ENCODE measurements at regions not wholly inside any gene's neighbourhood (a gene's known extent, or its start where the extent isn't known, plus 50 kb on each side); places are given as distances from the start of the nearest gene placed in this dataset.

DNA sequence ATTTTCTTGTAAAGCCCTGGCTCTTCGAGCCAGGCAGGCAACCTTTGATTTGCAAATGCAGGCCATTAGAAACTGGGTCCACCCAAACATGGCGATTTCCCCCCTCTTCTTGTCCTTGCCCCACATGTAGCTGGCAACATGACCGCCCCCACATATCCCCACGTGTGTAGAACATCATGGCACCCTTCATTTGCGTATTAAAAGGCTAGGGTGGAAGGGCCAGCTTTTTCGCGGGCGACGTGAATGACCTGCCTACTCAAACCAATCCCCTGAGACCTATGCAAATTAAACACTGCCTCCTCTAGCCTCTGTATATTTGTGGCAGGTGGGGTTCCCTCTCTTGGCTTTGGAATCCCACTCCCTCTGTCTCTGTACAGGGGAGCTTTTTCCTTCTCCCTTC lies 107.0 kb upstream of the CLINT1 start:
- in situ Hi-C loops (cut with MboI) (no loop called here), intact Hi-C loops (cut with micrococcal nuclease; ENCODE audit: unreplicated experiment) (no loop called here)
- CTCF ChIA-PET = interaction anchor here (0.5 to 1.4 kb wide), 3 partner anchors 17 to 136 kb away, joined by 3 to 5 read pairs (median 4); no protein-coding TSS in a partner anchor
- Histone ChIP-seq H3K4me3 (no peak overlapping the region), H3K27ac (ENCODE audit: control insufficient read depth, insufficient read depth) (no peak overlapping the region), H3K27me3 (replicated peaks in 1 of 2; ENCODE audit: control insufficient read depth in 2 of 2, insufficient read depth in 2 of 2, low read length in 1 of 2) (no peaks in the 10 kb centered on the region), H3K79me2 (ENCODE audit: control insufficient read depth, insufficient read depth, low read length) (no peaks in the 10 kb centered on the region), H2AFZ (ENCODE audit: control insufficient read depth, low read depth, low read length) (no peak overlapping the region), H3K4me1 (ENCODE audit: control insufficient read depth, insufficient read depth, low read length) (no peaks in the 10 kb centered on the region), H3K9ac (ENCODE audit: control insufficient read depth, insufficient read depth, low read length) (no peak overlapping the region), H3K4me2 (ENCODE audit: control insufficient read depth, insufficient read depth) (no peak overlapping the region), H3K36me3 (ENCODE audit: control insufficient read depth in 2 of 2, insufficient read depth in 2 of 2, low read length in 1 of 2) (no peaks in the 10 kb centered on the region), H3K9me3 (replicated peaks; ENCODE audit: control insufficient read depth, insufficient read depth, low read length) (no peaks in the 10 kb centered on the region), H4K20me1 (ENCODE audit: control insufficient read depth, insufficient read depth) (no peaks in the 10 kb centered on the region)
- ATAC-seq = no peak
- no peak for FAIRE-seq
- BruUV-seq (replicated peaks) = no TSS peak
- POLR2A ChIA-PET = no interaction called here
- SMC1A ChIA-PET (ENCODE audit: uncharacterized antibody, unreplicated experiment) = interaction anchor here (1.5 kb wide), 1 partner anchor 17 kb away, joined by 5 read pairs; no protein-coding TSS in a partner anchor
- 37% methylated on average over 9 of the region's 9 CpGs for WGBS (ENCODE audit: insufficient coverage, insufficient replicate concordance, low lambda C conversion rate, missing lambda C conversion rate)
- no peak for DNase-seq (ENCODE audit: low read depth, low spot score)
- RAD21 ChIA-PET (ENCODE audit: unreplicated experiment) = no interaction called here
- TF ChIP-seq EGR1 (IDR thresholded peaks at IDR 0.05; ENCODE audit: borderline replicate concordance in 1 of 2, low read depth in 2 of 2, low read length in 2 of 2) (no peak), YBX1 (IDR thresholded peaks at IDR 0.05) (no peak), NFXL1 (IDR thresholded peaks at IDR 0.05; ENCODE audit: borderline replicate concordance) (no peak), JUND (IDR thresholded peaks at IDR 0.05; ENCODE audit: low read depth, low read length) (no peak), SIX5 (IDR thresholded peaks at IDR 0.05; ENCODE audit: low read depth, low read length, severe bottlenecking) (no peak), MYB (IDR thresholded peaks at IDR 0.05; ENCODE audit: borderline replicate concordance, low read depth, low read length) (no peak), CBFB (IDR thresholded peaks at IDR 0.05; ENCODE audit: low read depth) (no peak), SREBF2 (IDR thresholded peaks at IDR 0.05; ENCODE audit: low read length) (no peak), SUPT20H (IDR thresholded peaks at IDR 0.05; ENCODE audit: borderline replicate concordance, control insufficient read depth, low read depth, low read length) (no peak)
- TF ChIP-seq, protein P1, sequence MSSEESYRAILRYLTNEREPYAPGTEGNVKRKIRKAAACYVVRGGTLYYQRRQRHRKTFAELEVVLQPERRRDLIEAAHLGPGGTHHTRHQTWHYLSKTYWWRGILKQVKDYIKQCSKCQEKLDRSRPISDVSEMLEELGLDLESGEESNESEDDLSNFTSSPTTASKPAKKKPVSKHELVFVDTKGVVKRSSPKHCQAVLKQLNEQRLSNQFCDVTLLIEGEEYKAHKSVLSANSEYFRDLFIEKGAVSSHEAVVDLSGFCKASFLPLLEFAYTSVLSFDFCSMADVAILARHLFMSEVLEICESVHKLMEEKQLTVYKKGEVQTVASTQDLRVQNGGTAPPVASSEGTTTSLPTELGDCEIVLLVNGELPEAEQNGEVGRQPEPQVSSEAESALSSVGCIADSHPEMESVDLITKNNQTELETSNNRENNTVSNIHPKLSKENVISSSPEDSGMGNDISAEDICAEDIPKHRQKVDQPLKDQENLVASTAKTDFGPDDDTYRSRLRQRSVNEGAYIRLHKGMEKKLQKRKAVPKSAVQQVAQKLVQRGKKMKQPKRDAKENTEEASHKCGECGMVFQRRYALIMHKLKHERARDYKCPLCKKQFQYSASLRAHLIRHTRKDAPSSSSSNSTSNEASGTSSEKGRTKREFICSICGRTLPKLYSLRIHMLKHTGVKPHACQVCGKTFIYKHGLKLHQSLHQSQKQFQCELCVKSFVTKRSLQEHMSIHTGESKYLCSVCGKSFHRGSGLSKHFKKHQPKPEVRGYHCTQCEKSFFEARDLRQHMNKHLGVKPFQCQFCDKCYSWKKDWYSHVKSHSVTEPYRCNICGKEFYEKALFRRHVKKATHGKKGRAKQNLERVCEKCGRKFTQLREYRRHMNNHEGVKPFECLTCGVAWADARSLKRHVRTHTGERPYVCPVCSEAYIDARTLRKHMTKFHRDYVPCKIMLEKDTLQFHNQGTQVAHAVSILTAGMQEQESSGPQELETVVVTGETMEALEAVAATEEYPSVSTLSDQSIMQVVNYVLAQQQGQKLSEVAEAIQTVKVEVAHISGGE (CRISPR knock-in tag; IDR thresholded peaks at IDR 0.05) = no peak
- TF ChIP-seq, protein P2, sequence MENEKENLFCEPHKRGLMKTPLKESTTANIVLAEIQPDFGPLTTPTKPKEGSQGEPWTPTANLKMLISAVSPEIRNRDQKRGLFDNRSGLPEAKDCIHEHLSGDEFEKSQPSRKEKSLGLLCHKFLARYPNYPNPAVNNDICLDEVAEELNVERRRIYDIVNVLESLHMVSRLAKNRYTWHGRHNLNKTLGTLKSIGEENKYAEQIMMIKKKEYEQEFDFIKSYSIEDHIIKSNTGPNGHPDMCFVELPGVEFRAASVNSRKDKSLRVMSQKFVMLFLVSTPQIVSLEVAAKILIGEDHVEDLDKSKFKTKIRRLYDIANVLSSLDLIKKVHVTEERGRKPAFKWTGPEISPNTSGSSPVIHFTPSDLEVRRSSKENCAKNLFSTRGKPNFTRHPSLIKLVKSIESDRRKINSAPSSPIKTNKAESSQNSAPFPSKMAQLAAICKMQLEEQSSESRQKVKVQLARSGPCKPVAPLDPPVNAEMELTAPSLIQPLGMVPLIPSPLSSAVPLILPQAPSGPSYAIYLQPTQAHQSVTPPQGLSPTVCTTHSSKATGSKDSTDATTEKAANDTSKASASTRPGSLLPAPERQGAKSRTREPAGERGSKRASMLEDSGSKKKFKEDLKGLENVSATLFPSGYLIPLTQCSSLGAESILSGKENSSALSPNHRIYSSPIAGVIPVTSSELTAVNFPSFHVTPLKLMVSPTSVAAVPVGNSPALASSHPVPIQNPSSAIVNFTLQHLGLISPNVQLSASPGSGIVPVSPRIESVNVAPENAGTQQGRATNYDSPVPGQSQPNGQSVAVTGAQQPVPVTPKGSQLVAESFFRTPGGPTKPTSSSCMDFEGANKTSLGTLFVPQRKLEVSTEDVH (IDR thresholded peaks at IDR 0.05; ENCODE audit: low read depth, partially characterized antibody) = no peak
- TF ChIP-seq, protein P3, sequence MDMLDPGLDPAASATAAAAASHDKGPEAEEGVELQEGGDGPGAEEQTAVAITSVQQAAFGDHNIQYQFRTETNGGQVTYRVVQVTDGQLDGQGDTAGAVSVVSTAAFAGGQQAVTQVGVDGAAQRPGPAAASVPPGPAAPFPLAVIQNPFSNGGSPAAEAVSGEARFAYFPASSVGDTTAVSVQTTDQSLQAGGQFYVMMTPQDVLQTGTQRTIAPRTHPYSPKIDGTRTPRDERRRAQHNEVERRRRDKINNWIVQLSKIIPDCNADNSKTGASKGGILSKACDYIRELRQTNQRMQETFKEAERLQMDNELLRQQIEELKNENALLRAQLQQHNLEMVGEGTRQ (IDR thresholded peaks at IDR 0.05; ENCODE audit: borderline replicate concordance, low read depth, low read length) = no peak
- TF ChIP-seq, protein P4, sequence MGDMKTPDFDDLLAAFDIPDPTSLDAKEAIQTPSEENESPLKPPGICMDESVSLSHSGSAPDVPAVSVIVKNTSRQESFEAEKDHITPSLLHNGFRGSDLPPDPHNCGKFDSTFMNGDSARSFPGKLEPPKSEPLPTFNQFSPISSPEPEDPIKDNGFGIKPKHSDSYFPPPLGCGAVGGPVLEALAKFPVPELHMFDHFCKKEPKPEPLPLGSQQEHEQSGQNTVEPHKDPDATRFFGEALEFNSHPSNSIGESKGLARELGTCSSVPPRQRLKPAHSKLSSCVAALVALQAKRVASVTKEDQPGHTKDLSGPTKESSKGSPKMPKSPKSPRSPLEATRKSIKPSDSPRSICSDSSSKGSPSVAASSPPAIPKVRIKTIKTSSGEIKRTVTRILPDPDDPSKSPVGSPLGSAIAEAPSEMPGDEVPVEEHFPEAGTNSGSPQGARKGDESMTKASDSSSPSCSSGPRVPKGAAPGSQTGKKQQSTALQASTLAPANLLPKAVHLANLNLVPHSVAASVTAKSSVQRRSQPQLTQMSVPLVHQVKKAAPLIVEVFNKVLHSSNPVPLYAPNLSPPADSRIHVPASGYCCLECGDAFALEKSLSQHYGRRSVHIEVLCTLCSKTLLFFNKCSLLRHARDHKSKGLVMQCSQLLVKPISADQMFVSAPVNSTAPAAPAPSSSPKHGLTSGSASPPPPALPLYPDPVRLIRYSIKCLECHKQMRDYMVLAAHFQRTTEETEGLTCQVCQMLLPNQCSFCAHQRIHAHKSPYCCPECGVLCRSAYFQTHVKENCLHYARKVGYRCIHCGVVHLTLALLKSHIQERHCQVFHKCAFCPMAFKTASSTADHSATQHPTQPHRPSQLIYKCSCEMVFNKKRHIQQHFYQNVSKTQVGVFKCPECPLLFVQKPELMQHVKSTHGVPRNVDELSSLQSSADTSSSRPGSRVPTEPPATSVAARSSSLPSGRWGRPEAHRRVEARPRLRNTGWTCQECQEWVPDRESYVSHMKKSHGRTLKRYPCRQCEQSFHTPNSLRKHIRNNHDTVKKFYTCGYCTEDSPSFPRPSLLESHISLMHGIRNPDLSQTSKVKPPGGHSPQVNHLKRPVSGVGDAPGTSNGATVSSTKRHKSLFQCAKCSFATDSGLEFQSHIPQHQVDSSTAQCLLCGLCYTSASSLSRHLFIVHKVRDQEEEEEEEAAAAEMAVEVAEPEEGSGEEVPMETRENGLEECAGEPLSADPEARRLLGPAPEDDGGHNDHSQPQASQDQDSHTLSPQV (IDR thresholded peaks at IDR 0.05) = no peak
